IMR-90 (cell line): ENCODE measurements at regions not wholly inside any gene's neighbourhood (a gene's known extent, or its start where the extent isn't known, plus 50 kb on each side); places are given as distances from the start of the nearest gene placed in this dataset.

Experiments used
- CHD1 ChIP-seq: IDR thresholded peaks from 2 replicates; pipeline ENCODE4 v1.6.1; 2012; ENCODE audit warnings: low read depth, low read length, improper control_type of control experiment
- MAZ ChIP-seq: IDR thresholded peaks from 2 replicates; pipeline ENCODE4 v1.6.1; 2012; ENCODE audit warnings: low read depth, mild to moderate bottlenecking, low read length, improper control_type of control experiment, moderate library complexity, borderline replicate concordance
- POLR2A ChIP-seq: IDR thresholded peaks from 2 replicates; pipeline ENCODE4 v1.6.1; 2012; ENCODE audit warnings: mild to moderate bottlenecking, low read depth, low read length
- TF ChIP-seq, protein P1 (sequence below): fragments of 150-350 bp; IDR thresholded peaks from 2 replicates; pipeline ENCODE4 v1.6.1; 2017; ENCODE audit warnings: mild to moderate bottlenecking, antibody characterized with exemption, low read length, low read depth
- TF ChIP-seq, protein P2 (sequence below): conservative IDR thresholded peaks from 2 replicates; pipeline ENCODE4 v1.5.1; 2012; ENCODE audit warnings: mild to moderate bottlenecking, low read depth, low read length, improper control_type of control experiment

DNA sequence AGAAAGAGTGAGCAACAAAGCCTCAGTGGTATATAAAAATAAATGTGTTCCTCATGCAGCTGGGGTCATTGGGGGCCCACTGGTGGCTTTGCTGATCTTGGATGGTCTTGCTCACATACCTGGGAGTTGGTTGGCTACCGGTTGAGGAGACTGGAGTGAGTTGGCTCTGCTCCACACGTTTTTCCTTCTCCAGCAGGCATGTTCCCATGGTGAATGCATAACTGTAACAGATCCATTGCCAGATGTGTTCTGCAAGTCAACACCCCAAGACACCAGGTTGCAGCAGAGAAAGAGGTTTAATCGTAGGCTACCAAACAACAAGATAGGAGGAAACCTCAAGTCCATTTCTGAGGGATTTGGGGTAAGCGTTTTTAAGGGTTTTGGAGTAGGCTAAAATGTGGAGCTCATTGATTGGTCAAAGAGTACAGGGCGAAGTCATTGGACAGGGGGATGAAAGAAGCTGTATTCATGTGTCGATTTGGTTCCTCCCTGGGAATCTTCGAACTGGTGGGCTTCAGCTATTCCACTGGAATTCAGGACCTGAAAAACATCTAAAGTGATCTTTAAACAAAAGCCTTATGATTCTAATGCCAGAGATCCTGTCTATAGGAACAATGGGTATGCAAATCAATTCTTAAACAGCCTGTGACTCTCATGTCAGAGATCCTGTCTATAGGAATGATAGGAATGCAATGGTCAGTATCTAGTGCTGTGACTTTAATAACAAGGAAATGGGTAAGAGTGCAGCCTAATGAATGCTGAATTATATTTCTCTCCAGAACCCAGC, 467.5 kb upstream of the C16orf82 start:
- TF ChIP-seq, protein P1, sequence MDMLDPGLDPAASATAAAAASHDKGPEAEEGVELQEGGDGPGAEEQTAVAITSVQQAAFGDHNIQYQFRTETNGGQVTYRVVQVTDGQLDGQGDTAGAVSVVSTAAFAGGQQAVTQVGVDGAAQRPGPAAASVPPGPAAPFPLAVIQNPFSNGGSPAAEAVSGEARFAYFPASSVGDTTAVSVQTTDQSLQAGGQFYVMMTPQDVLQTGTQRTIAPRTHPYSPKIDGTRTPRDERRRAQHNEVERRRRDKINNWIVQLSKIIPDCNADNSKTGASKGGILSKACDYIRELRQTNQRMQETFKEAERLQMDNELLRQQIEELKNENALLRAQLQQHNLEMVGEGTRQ: no peak
- no peak for TF ChIP-seq POLR2A
- TF ChIP-seq MAZ: no peak
- no peak for TF ChIP-seq CHD1
- TF ChIP-seq, protein P2, sequence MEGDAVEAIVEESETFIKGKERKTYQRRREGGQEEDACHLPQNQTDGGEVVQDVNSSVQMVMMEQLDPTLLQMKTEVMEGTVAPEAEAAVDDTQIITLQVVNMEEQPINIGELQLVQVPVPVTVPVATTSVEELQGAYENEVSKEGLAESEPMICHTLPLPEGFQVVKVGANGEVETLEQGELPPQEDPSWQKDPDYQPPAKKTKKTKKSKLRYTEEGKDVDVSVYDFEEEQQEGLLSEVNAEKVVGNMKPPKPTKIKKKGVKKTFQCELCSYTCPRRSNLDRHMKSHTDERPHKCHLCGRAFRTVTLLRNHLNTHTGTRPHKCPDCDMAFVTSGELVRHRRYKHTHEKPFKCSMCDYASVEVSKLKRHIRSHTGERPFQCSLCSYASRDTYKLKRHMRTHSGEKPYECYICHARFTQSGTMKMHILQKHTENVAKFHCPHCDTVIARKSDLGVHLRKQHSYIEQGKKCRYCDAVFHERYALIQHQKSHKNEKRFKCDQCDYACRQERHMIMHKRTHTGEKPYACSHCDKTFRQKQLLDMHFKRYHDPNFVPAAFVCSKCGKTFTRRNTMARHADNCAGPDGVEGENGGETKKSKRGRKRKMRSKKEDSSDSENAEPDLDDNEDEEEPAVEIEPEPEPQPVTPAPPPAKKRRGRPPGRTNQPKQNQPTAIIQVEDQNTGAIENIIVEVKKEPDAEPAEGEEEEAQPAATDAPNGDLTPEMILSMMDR: no peak
